NCI-H1436 (cell line): ENCODE measurements at regions not wholly inside any gene's neighbourhood (a gene's known extent, or its start where the extent isn't known, plus 50 kb on each side); places are given as distances from the start of the nearest gene placed in this dataset.
"Not testable (repeated sequence)": the region's sequence is repeated elsewhere in the genome, so short reads cannot be mapped to it uniquely, and the experiment has no call there.

Experiments
- DNase-seq: peaks from one replicate; lab custom pipeline; 2025; lab: John Stamatoyannopoulos, UW

- DNase-seq = no peak
These were observed 161.1 kb downstream of the PHF8 start for GRCh38 chrX:53883196-53883595.

GRCh38 chrX:53882331-53882730, 161.9 kb downstream of the PHF8 start:
- DNase-seq = no peak

- not testable (repeated sequence) for DNase-seq
These were observed 163.5 kb downstream of the PHF8 start for GRCh38 chrX:53880786-53881185.

- DNase-seq = no peak
These were observed 173.4 kb upstream of the HUWE1 start for GRCh38 chrX:53859890-53860289.

- peak; percentile 27 for DNase-seq
These were observed 145.4 kb upstream of the HUWE1 start for GRCh38 chrX:53831662-53832635.

GRCh38 chrX:53824686-53825085, 138.2 kb upstream of the HUWE1 start:
- DNase-seq = no peak

GRCh38 chrX:53818115-53818514, 131.6 kb upstream of the HUWE1 start:
- not testable (repeated sequence) for DNase-seq

- no peak for DNase-seq
These were observed 131.0 kb upstream of the HUWE1 start for GRCh38 chrX:53817548-53817947.

- no peak for DNase-seq
These were observed 127.3 kb upstream of the HUWE1 start for GRCh38 chrX:53813670-53814440.

GRCh38 chrX:53798281-53798680, 111.8 kb upstream of the HUWE1 start:
- DNase-seq = no peak

GRCh38 chrX:53795576-53795975, 109.1 kb upstream of the HUWE1 start:
- DNase-seq = no peak

GRCh38 chrX:53794181-53794580, 107.7 kb upstream of the HUWE1 start:
- DNase-seq = no peak

- no peak for DNase-seq
These were observed 82.3 kb upstream of the HUWE1 start for GRCh38 chrX:53768865-53769264.

GRCh38 chrX:53768451-53768850, 81.9 kb upstream of the HUWE1 start:
- DNase-seq = no peak

GRCh38 chrX:53767544-53767943, 81.0 kb upstream of the HUWE1 start:
- no peak for DNase-seq

GRCh38 chrX:53757181-53757580, 70.7 kb upstream of the HUWE1 start:
- DNase-seq = not testable (repeated sequence)

GRCh38 chrX:53746718-53747117, 60.2 kb upstream of the HUWE1 start:
- no peak for DNase-seq

- no peak for DNase-seq
These were observed 56.7 kb upstream of the HUWE1 start for GRCh38 chrX:53743244-53743643.

GRCh38 chrX:53738370-53738906, 51.9 kb upstream of the HUWE1 start:
- DNase-seq = no peak
